ENCODE measurements at regions not wholly inside any gene's neighbourhood (a gene's known extent, or its start where the extent isn't known, plus 50 kb on each side); places are given as distances from the start of the nearest gene placed in this dataset.

- no peak overlapping the region for H2AFZ ChIP-seq (replicated peaks; ENCODE audit: low read length, poor library complexity)
- dilution Hi-C loops (cut with HindIII; ENCODE audit: low sequenced_read_pairs, unreplicated experiment) = no loop called here
- H3K23ac ChIP-seq (ENCODE audit: low read depth, low read length) = no peak overlapping the region
- no peak overlapping the region for H3K14ac ChIP-seq (replicated peaks; ENCODE audit: low read depth, low read length)
- no peak overlapping the region for H4K91ac ChIP-seq (ENCODE audit: insufficient read depth, low read depth, low read length)
- in situ Hi-C loops (cut with MboI; ENCODE audit: low sequenced_read_pairs) = loop anchor here (10.0 kb wide), 1 partner anchor 64 kb away; no protein-coding TSS in a partner anchor
- H3K27me3 ChIP-seq (ENCODE audit: control insufficient read depth, insufficient read depth, low read length) = no peaks in the 10 kb centered on the region
- no peak overlapping the region for H3K27ac ChIP-seq (ENCODE audit: insufficient read depth, low read length)
- no peak overlapping the region for H2BK120ac ChIP-seq (ENCODE audit: low read depth, low read length)
- H4K5ac ChIP-seq (ENCODE audit: low read depth, low read length) = no peak overlapping the region
- no peak overlapping the region for H3K4ac ChIP-seq (ENCODE audit: low read depth, low read length)
- H3K4me1 ChIP-seq (ENCODE audit: control insufficient read depth, insufficient read depth, low read length) = no peaks in the 10 kb centered on the region
- CTCF ChIA-PET = no interaction called here
- H3K4me3 ChIP-seq (ENCODE audit: insufficient read depth, low read depth, low read length) = no peak overlapping the region
- H2AK9ac ChIP-seq (replicated peaks; ENCODE audit: low read depth, low read length, poor library complexity) = no peak overlapping the region
- no peak overlapping the region for H3K56ac ChIP-seq (ENCODE audit: extremely low read depth, insufficient read depth, low read length)
- H3K9me1 ChIP-seq (ENCODE audit: insufficient read depth, low read length) = no peaks in the 10 kb centered on the region
- no peak overlapping the region for H2BK5ac ChIP-seq (ENCODE audit: low read depth, low read length, poor library complexity, severe bottlenecking)
- no peak overlapping the region for H3K18ac ChIP-seq (ENCODE audit: low read depth, low read length)
- no peak for TF ChIP-seq RCOR1 (IDR thresholded peaks at IDR 0.05; ENCODE audit: insufficient replicate concordance, low read length)
- no peak for TF ChIP-seq BHLHE40 (IDR thresholded peaks at IDR 0.05; ENCODE audit: low read depth, low read length)
- no peak for TF ChIP-seq MXI1 (IDR thresholded peaks at IDR 0.05; ENCODE audit: borderline replicate concordance, low read depth, low read length)
- TF ChIP-seq SMC3 (IDR thresholded peaks at IDR 0.05; ENCODE audit: low read depth, low read length) = no peak
- no peak for TF ChIP-seq CHD1 (IDR thresholded peaks at IDR 0.05; ENCODE audit: low read depth, low read length)
- no peak for TF ChIP-seq MAZ (IDR thresholded peaks at IDR 0.05; ENCODE audit: borderline replicate concordance, low read depth, low read length)
- no peak for TF ChIP-seq MAFK (IDR thresholded peaks at IDR 0.05; ENCODE audit: low read depth, low read length)
- no peak for TF ChIP-seq FOS (IDR thresholded peaks at IDR 0.05; ENCODE audit: low read depth, low read length)
- TF ChIP-seq POLR2A (IDR thresholded peaks at IDR 0.05; ENCODE audit: low read depth, low read length) = no peak
- TF ChIP-seq RAD21 (IDR thresholded peaks at IDR 0.05; ENCODE audit: low read length) = no peak
- no peak for TF ChIP-seq USF2 (IDR thresholded peaks at IDR 0.05; ENCODE audit: low read depth, low read length)
- no peak for TF ChIP-seq RFX5 (IDR thresholded peaks at IDR 0.05; ENCODE audit: low read depth, low read length)
- TF ChIP-seq ELK1 (IDR thresholded peaks at IDR 0.05; ENCODE audit: borderline replicate concordance, low read depth, low read length) = no peak
- no peak for TF ChIP-seq CTCF (conservative IDR thresholded peaks at IDR 0.05; ENCODE audit: low read depth, low read length)
- no peak for TF ChIP-seq CEBPB (IDR thresholded peaks at IDR 0.05; ENCODE audit: low read depth, low read length)
- DNase-seq = no peak
- no peak overlapping the region for H2BK20ac ChIP-seq (ENCODE audit: low read depth, low read length)
- peaks cover 2% of the 10 kb centered on the region; the same call in 1 of the 2 replicates for H3K9me3 ChIP-seq (ENCODE audit: control insufficient read depth, insufficient read depth, low read length)
- no peaks in the 10 kb centered on the region for H3K79me1 ChIP-seq (ENCODE audit: low read depth in 1 of 2, low read length in 2 of 2)
- ATAC-seq (ENCODE audit: low read depth) = no peak
- H2BK15ac ChIP-seq (ENCODE audit: low read depth, low read length) = no peak overlapping the region
- no peaks in the 10 kb centered on the region for H4K20me1 ChIP-seq (ENCODE audit: insufficient read depth, low read length)
- intact Hi-C loops (cut with micrococcal nuclease) = no loop called here
- H2AK5ac ChIP-seq (ENCODE audit: low read depth, low read length) = no peak overlapping the region
- no peak overlapping the region for H4K8ac ChIP-seq (ENCODE audit: low read depth in 2 of 2, low read length in 2 of 2)
- H3K4me2 ChIP-seq (ENCODE audit: low read depth, low read length) = no peak overlapping the region
- H3K36me3 ChIP-seq (ENCODE audit: control insufficient read depth, insufficient read depth, low read length) = no peaks in the 10 kb centered on the region
- BruUV-seq (replicated peaks) = no TSS peak
- no peak overlapping the region for H3K9ac ChIP-seq (ENCODE audit: low read depth, low read length)
- POLR2A ChIA-PET (ENCODE audit: unreplicated experiment) = no interaction called here
These were observed 674.4 kb downstream of the TMTC2 start for GRCh38 chr12:83361071-83361470.

All from IMR-90 (cell line).